Neutrophil (primary cell): ENCODE measurements at regions not wholly inside any gene's neighbourhood (a gene's known extent, or its start where the extent isn't known, plus 50 kb on each side); places are given as distances from the start of the nearest gene placed in this dataset.

Experiments
- H3K27ac ChIP-seq: fragments of 200-600 bp; sonication (generic); 2 replicates; pipeline ENCODE4 v1.5.1; 2016; ENCODE audit warnings: mild to moderate bottlenecking, moderate library complexity
- H3K27me3 ChIP-seq: fragments of 200-600 bp; sonication (generic); 2 replicates; pipeline ENCODE4 v1.6.0; 2016; ENCODE audit warnings: mild to moderate bottlenecking
- H3K36me3 ChIP-seq: fragments of 200-600 bp; sonication (generic); 2 replicates; pipeline ENCODE4 v1.5.1; 2017
- H3K4me1 ChIP-seq, 2 experiments: fragments of 200-600 bp in 1 of 2; sonication (generic) in 1 of 2; 1 replicate in 1 of 2; 2 replicates in 1 of 2; pipeline versions ENCODE4 v1.5.1 to v1.6.1; 2013 to 2016; ENCODE audit warnings: low read depth in 1 of 2, low read length in 1 of 2, mild to moderate bottlenecking in 1 of 2, moderate library complexity in 1 of 2; ENCODE audit not compliant: control insufficient read depth in 1 of 2, insufficient read depth in 1 of 2
- H3K4me3 ChIP-seq, 2 experiments: fragments of 200-600 bp in 1 of 2; sonication (generic) in 1 of 2; 1 replicate in 1 of 2; 2 replicates in 1 of 2; pipeline ENCODE4 v1.5.1; 2013 to 2016; ENCODE audit warnings: low read depth in 1 of 2, low read length in 1 of 2, mild to moderate bottlenecking in 1 of 2, moderate library complexity in 1 of 2
- H3K9me3 ChIP-seq: fragments of 200-600 bp; sonication (generic); 2 replicates; pipeline ENCODE4 v1.5.1; 2016
- CTCF ChIP-seq: fragments of 200-600 bp; sonication (generic); IDR thresholded peaks from 2 replicates; pipeline ENCODE4 v1.5.1; 2016; ENCODE audit warnings: antibody characterized with exemption

GRCh38 chr7:33831389-33832141 lies 73.8 kb upstream of the BMPER start:
- Histone ChIP-seq H3K4me1 (no peaks in the 10 kb centered on the region), H3K27me3 (no peaks in the 10 kb centered on the region), H3K9me3 (no peaks in the 10 kb centered on the region), H3K36me3 (no peaks in the 10 kb centered on the region), H3K27ac (no peak overlapping the region), H3K4me3 (no peak overlapping the region)
- no peak for TF ChIP-seq CTCF

- TF ChIP-seq CTCF: no peak
- Histone ChIP-seq H3K27ac (no peak overlapping the region), H3K4me3 (no peak overlapping the region), H3K4me1 (no peaks in the 10 kb centered on the region), H3K36me3 (no peaks in the 10 kb centered on the region), H3K27me3 (no peaks in the 10 kb centered on the region), H3K9me3 (no peaks in the 10 kb centered on the region)
Observed at GRCh38 chr7:33832271-33832721, 73.0 kb upstream of the BMPER start.

- TF ChIP-seq CTCF: no peak
- no peaks in the 10 kb centered on the region for H3K4me1 ChIP-seq
- H3K27me3 ChIP-seq: no peaks in the 10 kb centered on the region
- no peak overlapping the region for H3K4me3 ChIP-seq
- H3K9me3 ChIP-seq: no peaks in the 10 kb centered on the region
- H3K27ac ChIP-seq: no peak overlapping the region
- no peaks in the 10 kb centered on the region for H3K36me3 ChIP-seq
Observed at GRCh38 chr7:33836797-33837355, 68.5 kb upstream of the BMPER start.

- no peaks in the 10 kb centered on the region for H3K27me3 ChIP-seq
- TF ChIP-seq CTCF: no peak
- H3K36me3 ChIP-seq: no peaks in the 10 kb centered on the region
- no peak overlapping the region for H3K4me3 ChIP-seq
- no peaks in the 10 kb centered on the region for H3K9me3 ChIP-seq
- no peaks in the 10 kb centered on the region for H3K4me1 ChIP-seq
- H3K27ac ChIP-seq: no peak overlapping the region
Observed at GRCh38 chr7:33837356-33837851, 67.9 kb upstream of the BMPER start.

GRCh38 chr7:33841031-33841430 lies 64.3 kb upstream of the BMPER start:
- no peaks in the 10 kb centered on the region for H3K9me3 ChIP-seq
- no peaks in the 10 kb centered on the region for H3K27me3 ChIP-seq
- TF ChIP-seq CTCF: no peak
- no peaks in the 10 kb centered on the region for H3K4me1 ChIP-seq
- no peak overlapping the region for H3K4me3 ChIP-seq
- no peaks in the 10 kb centered on the region for H3K36me3 ChIP-seq
- no peak overlapping the region for H3K27ac ChIP-seq
